ENCODE measurements at regions not wholly inside any gene's neighbourhood (a gene's known extent, or its start where the extent isn't known, plus 50 kb on each side); places are given as distances from the start of the nearest gene placed in this dataset.

DNA sequence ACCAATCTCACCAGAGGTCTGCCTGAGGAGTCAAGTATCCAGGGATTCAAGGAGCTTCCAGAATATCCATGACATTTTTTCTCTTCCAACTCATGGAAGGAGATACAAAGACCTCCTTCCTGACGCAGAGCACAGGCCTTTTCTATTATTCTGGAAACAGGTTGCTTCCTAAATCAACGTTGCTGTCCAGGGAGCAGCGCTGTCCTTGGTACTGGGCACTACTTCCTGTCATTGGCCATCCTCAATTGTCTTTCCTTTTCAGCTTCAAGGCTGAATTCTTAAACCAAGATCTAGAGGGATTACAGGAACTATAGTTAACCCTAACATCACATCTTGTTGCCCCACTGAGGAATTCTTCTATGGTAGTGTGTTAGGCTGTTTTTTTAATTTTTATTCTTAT, 50.4 kb upstream of the TBC1D21 start:
- TF ChIP-seq Cebpa-rat (IDR thresholded peaks at IDR 0.05), result no peak
- no peak overlapping the region for H3K27ac ChIP-seq
- H3K36me3 ChIP-seq, result no peaks in the 10 kb centered on the region
- H3K9ac ChIP-seq, result no peak overlapping the region
- H4K20me1 ChIP-seq, result no peaks in the 10 kb centered on the region
- no peaks in the 10 kb centered on the region for H3K27me3 ChIP-seq
- H3K4me2 ChIP-seq, result no peak overlapping the region
- H3K4me1 ChIP-seq, result no peaks in the 10 kb centered on the region
- H3K4me3 ChIP-seq, result no peak overlapping the region
- H3K9me3 ChIP-seq, result no peaks in the 10 kb centered on the region

All from BLaER1 (cell line).